HG02571 (cell line): ENCODE measurements at regions not wholly inside any gene's neighbourhood (a gene's known extent, or its start where the extent isn't known, plus 50 kb on each side); places are given as distances from the start of the nearest gene placed in this dataset.

Experiments used
- ATAC-seq: cut with Tn5 transposase; IDR thresholded peaks from one replicate; pipeline ENCODE4 v1.9.1; 2021; ENCODE audit warnings: mild to moderate bottlenecking, moderate library complexity; ENCODE audit not compliant: unreplicated experiment

- ATAC-seq = no peak
Measured at GRCh38 chr17:73802871-73803270, 158.6 kb upstream of the SDK2 start.

GRCh38 chr17:73803964-73804435 is 159.8 kb upstream of the SDK2 start:
- no peak for ATAC-seq

GRCh38 chr17:73806768-73807167 is 162.5 kb upstream of the SDK2 start:
- ATAC-seq = no peak

- ATAC-seq = no peak
Measured at GRCh38 chr17:73813201-73813600, 169.0 kb upstream of the SDK2 start.

- no peak for ATAC-seq
Measured at GRCh38 chr17:73814075-73814474, 169.8 kb upstream of the SDK2 start.

GRCh38 chr17:73815474-73815873 is 171.2 kb upstream of the SDK2 start:
- ATAC-seq = no peak

GRCh38 chr17:73819440-73820395 is 175.5 kb upstream of the SDK2 start:
- ATAC-seq = no peak

GRCh38 chr17:73820686-73821448 is 176.6 kb upstream of the SDK2 start:
- ATAC-seq = no peak

GRCh38 chr17:73821665-73822064 is 177.4 kb upstream of the SDK2 start:
- no peak for ATAC-seq

- ATAC-seq = no peak
Measured at GRCh38 chr17:73822371-73822770, 178.1 kb upstream of the SDK2 start.

GRCh38 chr17:73823684-73824083 is 179.4 kb upstream of the SDK2 start:
- no peak for ATAC-seq

- no peak for ATAC-seq
Measured at GRCh38 chr17:73824321-73824720, 180.1 kb upstream of the SDK2 start.

GRCh38 chr17:73826181-73826871 is 182.1 kb upstream of the SDK2 start:
- ATAC-seq = no peak

- no peak for ATAC-seq
Measured at GRCh38 chr17:73826872-73827228, 182.6 kb upstream of the SDK2 start.

GRCh38 chr17:73827627-73828291 is 183.5 kb upstream of the SDK2 start:
- ATAC-seq = no peak

- no peak for ATAC-seq
Measured at GRCh38 chr17:73829676-73830280, 185.5 kb upstream of the SDK2 start.

- ATAC-seq = no peak
Measured at GRCh38 chr17:73831699-73832098, 187.5 kb upstream of the SDK2 start.

GRCh38 chr17:73833775-73834488 is 189.7 kb upstream of the SDK2 start:
- ATAC-seq = no peak

GRCh38 chr17:73834684-73835343 is 190.6 kb upstream of the SDK2 start:
- no peak for ATAC-seq
